H9 (cell line): ENCODE measurements at regions not wholly inside any gene's neighbourhood (a gene's known extent, or its start where the extent isn't known, plus 50 kb on each side); places are given as distances from the start of the nearest gene placed in this dataset.

Source experiments
- DNase-seq: peaks from one replicate; pipeline ENCODE4 v3.0.0-alpha.2; 2017
- H2AFZ ChIP-seq: one replicate; pipeline ENCODE4 v1.6.1; 2013; ENCODE audit warnings: mild to moderate bottlenecking, low read length, control low read depth, moderate library complexity
- H2AK5ac ChIP-seq: 2 replicates; pipeline ENCODE4 v1.6.1; 2013; ENCODE audit warnings: low read length, control low read depth, mixed read lengths; ENCODE audit not compliant: insufficient read length
- H2BK120ac ChIP-seq: one replicate; pipeline ENCODE4 v1.6.1; 2013; ENCODE audit warnings: low read depth, mild to moderate bottlenecking, low read length, control low read depth, inconsistent platforms; ENCODE audit not compliant: poor library complexity, severe bottlenecking
- H2BK12ac ChIP-seq: 2 replicates; pipeline ENCODE4 v1.6.1; 2013; ENCODE audit warnings: low read length, control low read depth, mixed read lengths, low read depth; ENCODE audit not compliant: insufficient read length
- H2BK15ac ChIP-seq: 2 replicates; pipeline ENCODE4 v1.6.1; 2013; ENCODE audit warnings: low read depth, low read length, control low read depth
- H2BK20ac ChIP-seq: one replicate; pipeline ENCODE4 v1.6.1; 2013; ENCODE audit warnings: low read depth, mild to moderate bottlenecking, low read length, control low read depth, inconsistent platforms; ENCODE audit not compliant: poor library complexity, severe bottlenecking
- H2BK5ac ChIP-seq: 2 replicates; pipeline ENCODE4 v1.6.1; 2013; ENCODE audit warnings: low read length, control low read depth, mixed read lengths; ENCODE audit not compliant: insufficient read length
- H3K14ac ChIP-seq: 2 replicates; pipeline ENCODE4 v1.6.1; 2013; ENCODE audit warnings: low read length, control low read depth; ENCODE audit not compliant: insufficient read depth
- H3K18ac ChIP-seq: 2 replicates; pipeline ENCODE4 v1.6.1; 2013; ENCODE audit warnings: low read depth, mild to moderate bottlenecking, mixed read lengths, low read length, control low read depth; ENCODE audit not compliant: insufficient read length
- H3K23ac ChIP-seq: 2 replicates; pipeline ENCODE4 v1.6.1; 2013; ENCODE audit warnings: low read length, control low read depth, mixed read lengths, low read depth; ENCODE audit not compliant: insufficient read length
- H3K23me2 ChIP-seq: 2 replicates; pipeline ENCODE4 v1.6.1; 2013; ENCODE audit warnings: low read depth, mild to moderate bottlenecking, mixed read lengths, low read length, control low read depth; ENCODE audit not compliant: insufficient read length, poor library complexity, severe bottlenecking
- H3K27ac ChIP-seq: 2 replicates; pipeline ENCODE4 v1.5.1; 2013; ENCODE audit warnings: low read length, control low read depth, mixed read lengths, low read depth; ENCODE audit not compliant: insufficient read length
- H3K27me3 ChIP-seq: 2 replicates; pipeline ENCODE4 v1.6.1; 2013; ENCODE audit warnings: low read length, control low read depth, inconsistent platforms; ENCODE audit not compliant: insufficient read depth
- H3K4ac ChIP-seq: 2 replicates; pipeline ENCODE4 v1.6.1; 2013; ENCODE audit warnings: low read depth, mild to moderate bottlenecking, control low read depth, inconsistent platforms, low read length, moderate library complexity
- H3K4me1 ChIP-seq: 2 replicates; pipeline ENCODE4 v1.6.1; 2013; ENCODE audit warnings: low read length, control low read depth, inconsistent platforms; ENCODE audit not compliant: insufficient read depth
- H3K4me2 ChIP-seq: 2 replicates; pipeline ENCODE4 v1.6.1; 2013; ENCODE audit warnings: low read length, control low read depth, mixed read lengths; ENCODE audit not compliant: insufficient read length, insufficient read depth
- H3K56ac ChIP-seq: 2 replicates; pipeline ENCODE4 v1.6.1; 2013; ENCODE audit warnings: low read depth, mild to moderate bottlenecking, mixed read lengths, low read length, control low read depth; ENCODE audit not compliant: insufficient read length
- H3K79me1 ChIP-seq: 2 replicates; pipeline ENCODE4 v1.6.1; 2013; ENCODE audit warnings: low read depth, mild to moderate bottlenecking, moderate library complexity, low read length, control low read depth, inconsistent platforms; ENCODE audit not compliant: insufficient read depth, poor library complexity, severe bottlenecking
- H3K79me2 ChIP-seq: 2 replicates; pipeline ENCODE4 v1.6.1; 2013; ENCODE audit warnings: low read length, control low read depth, inconsistent platforms; ENCODE audit not compliant: insufficient read depth
- H3K9ac ChIP-seq: 2 replicates; pipeline ENCODE4 v1.6.1; 2013; ENCODE audit warnings: low read length, control low read depth, mixed read lengths; ENCODE audit not compliant: insufficient read length; ENCODE audit errors: extremely low read depth
- H3K9me3 ChIP-seq: one replicate; pipeline ENCODE4 v1.6.1; 2013; ENCODE audit warnings: low read depth, low read length, inconsistent platforms; ENCODE audit not compliant: control insufficient read depth
- H3T11ph ChIP-seq: one replicate; pipeline ENCODE4 v1.6.1; 2013; ENCODE audit warnings: mild to moderate bottlenecking, low read length, control low read depth, inconsistent platforms
- H4K20me1 ChIP-seq: one replicate; pipeline ENCODE4 v1.6.1; 2013; ENCODE audit not compliant: control insufficient read depth, insufficient read length, insufficient read depth
- H4K5ac ChIP-seq: 2 replicates; pipeline ENCODE4 v1.6.1; 2013; ENCODE audit warnings: low read depth, mild to moderate bottlenecking, mixed read lengths, low read length, control low read depth; ENCODE audit not compliant: insufficient read length
- H4K8ac ChIP-seq: replicated peaks from 2 replicates; pipeline ENCODE4 v1.6.1; 2013; ENCODE audit warnings: low read length, control low read depth, mixed read lengths, low read depth; ENCODE audit not compliant: insufficient read length
- H4K91ac ChIP-seq: 2 replicates; pipeline ENCODE4 v1.6.1; 2013; ENCODE audit warnings: low read depth, mild to moderate bottlenecking, moderate library complexity, mixed read lengths, low read length, control low read depth; ENCODE audit not compliant: insufficient read length
- H3K27ac Mint-ChIP-seq, 3 experiments: 2 replicates in 2 of 3; 3 replicates in 1 of 3; pipeline ENCODE4 v1.8.0; 2020 to 2021; ENCODE audit warnings: mixed read lengths in 3 of 3, mild to moderate bottlenecking in 1 of 3, moderate library complexity in 1 of 3
- H3K27me3 Mint-ChIP-seq: 2 replicates; pipeline ENCODE4 v1.8.0; 2021; ENCODE audit warnings: low read depth, mild to moderate bottlenecking, moderate library complexity, mixed read lengths
- H3K36me3 Mint-ChIP-seq, 3 experiments: 2 replicates in 2 of 3; 3 replicates in 1 of 3; pipeline ENCODE4 v1.8.0; 2020 to 2021; ENCODE audit warnings: low read depth in 3 of 3, mixed read lengths in 3 of 3; ENCODE audit not compliant: insufficient read depth in 1 of 3
- H3K4me1 Mint-ChIP-seq, 2 experiments: 2 replicates each; pipeline ENCODE4 v1.8.0; 2020; ENCODE audit warnings: mixed read lengths in 2 of 2
- H3K4me3 Mint-ChIP-seq, 2 experiments: 2 replicates in 1 of 2; 3 replicates in 1 of 2; pipeline ENCODE4 v1.8.0; 2020 to 2021; ENCODE audit warnings: mild to moderate bottlenecking in 2 of 2, mixed read lengths in 2 of 2, moderate library complexity in 1 of 2
- H3K9me3 Mint-ChIP-seq, 2 experiments: 2 replicates in 1 of 2; 3 replicates in 1 of 2; pipeline ENCODE4 v1.8.0; 2020; ENCODE audit warnings: mild to moderate bottlenecking in 2 of 2, mixed read lengths in 2 of 2, moderate library complexity in 1 of 2
- WGBS: extraction: QIAGEN DNeasy Blood & Tissue Kit; methylation state at CpG from one replicate; pipeline ENCODE4 v1.1.7; 2013; ENCODE audit warnings: missing lambda C conversion rate, low lambda C conversion rate, mixed read lengths; ENCODE audit not compliant: insufficient read length; ENCODE audit errors: extremely low coverage; 5-methylcytosine and 5-hydroxymethylcytosine counted together
- TF ChIP-seq, protein P1 (sequence below): fragments of 200-600 bp; sonication (generic); conservative IDR thresholded peaks from 3 replicates; pipeline ENCODE4 v1.8.0; 2021; ENCODE audit warnings: antibody characterized with exemption, mild to moderate bottlenecking

DNA sequence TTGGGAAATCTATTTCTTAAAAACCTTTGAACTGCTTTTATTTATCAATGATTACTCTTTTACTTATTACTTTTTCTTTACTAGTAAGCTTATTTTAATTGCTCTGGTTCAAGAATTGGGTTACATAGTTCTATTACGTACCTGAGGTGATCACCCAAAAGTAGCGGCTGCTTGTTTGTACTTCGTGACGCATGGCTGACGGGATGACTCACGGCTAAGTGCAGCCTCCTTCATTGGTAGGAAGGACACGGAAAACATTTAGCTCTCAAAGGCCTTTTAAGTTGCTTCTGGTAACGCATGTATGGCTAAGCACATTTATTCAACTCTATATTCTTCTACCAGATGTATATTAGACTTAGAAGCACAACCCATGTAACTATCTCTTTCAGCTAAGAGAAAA, 285.8 kb upstream of the SP4 start:
- H4K20me1 ChIP-seq: no peaks in the 10 kb centered on the region
- H3K36me3 Mint-ChIP-seq: peaks cover 0 to 6% (median 0%) of the 10 kb centered on the region in 3 experiments; a peak in 3 of 7 replicates
- H3K23ac ChIP-seq: no peak overlapping the region
- H2AFZ ChIP-seq: no peak overlapping the region
- WGBS: no CpG with 5 or more reads among the region's 8 CpGs
- no peak overlapping the region for H3K4me3 Mint-ChIP-seq
- no peak overlapping the region for H3K18ac ChIP-seq
- no peak overlapping the region for H4K5ac ChIP-seq
- no peak overlapping the region for H2BK120ac ChIP-seq
- H3K14ac ChIP-seq: no peak overlapping the region
- H2AK5ac ChIP-seq: no peak overlapping the region
- no peak overlapping the region for H3K4ac ChIP-seq
- H3K79me1 ChIP-seq: no peaks in the 10 kb centered on the region
- no peak overlapping the region for H2BK15ac ChIP-seq
- H3K9ac ChIP-seq: no peak overlapping the region
- H3K56ac ChIP-seq: no peak overlapping the region
- H3T11ph ChIP-seq: no peak overlapping the region
- H3K4me2 ChIP-seq: no peak overlapping the region
- H4K8ac ChIP-seq: no peak overlapping the region
- no peaks in the 10 kb centered on the region for H3K23me2 ChIP-seq
- H3K27ac Mint-ChIP-seq: no peak overlapping the region
- TF ChIP-seq, protein P1, sequence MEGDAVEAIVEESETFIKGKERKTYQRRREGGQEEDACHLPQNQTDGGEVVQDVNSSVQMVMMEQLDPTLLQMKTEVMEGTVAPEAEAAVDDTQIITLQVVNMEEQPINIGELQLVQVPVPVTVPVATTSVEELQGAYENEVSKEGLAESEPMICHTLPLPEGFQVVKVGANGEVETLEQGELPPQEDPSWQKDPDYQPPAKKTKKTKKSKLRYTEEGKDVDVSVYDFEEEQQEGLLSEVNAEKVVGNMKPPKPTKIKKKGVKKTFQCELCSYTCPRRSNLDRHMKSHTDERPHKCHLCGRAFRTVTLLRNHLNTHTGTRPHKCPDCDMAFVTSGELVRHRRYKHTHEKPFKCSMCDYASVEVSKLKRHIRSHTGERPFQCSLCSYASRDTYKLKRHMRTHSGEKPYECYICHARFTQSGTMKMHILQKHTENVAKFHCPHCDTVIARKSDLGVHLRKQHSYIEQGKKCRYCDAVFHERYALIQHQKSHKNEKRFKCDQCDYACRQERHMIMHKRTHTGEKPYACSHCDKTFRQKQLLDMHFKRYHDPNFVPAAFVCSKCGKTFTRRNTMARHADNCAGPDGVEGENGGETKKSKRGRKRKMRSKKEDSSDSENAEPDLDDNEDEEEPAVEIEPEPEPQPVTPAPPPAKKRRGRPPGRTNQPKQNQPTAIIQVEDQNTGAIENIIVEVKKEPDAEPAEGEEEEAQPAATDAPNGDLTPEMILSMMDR: no peak
- H3K4me1 Mint-ChIP-seq: peaks cover 13 to 22% of the 10 kb centered on the region in 2 experiments
- H2BK20ac ChIP-seq: no peak overlapping the region
- H3K4me1 ChIP-seq: peaks cover 2% of the 10 kb centered on the region; the same call in 1 of the 2 replicates
- no peak overlapping the region for H3K27ac ChIP-seq
- H2BK12ac ChIP-seq: no peak overlapping the region
- peaks cover 1% of the 10 kb centered on the region; the same call in 1 of the 2 replicates for H3K27me3 Mint-ChIP-seq
- H3K9me3 ChIP-seq: no peaks in the 10 kb centered on the region
- no peaks in the 10 kb centered on the region for H3K79me2 ChIP-seq
- H3K9me3 Mint-ChIP-seq: no peaks in the 10 kb centered on the region; a peak in 1 of 5 replicates
- no peak overlapping the region for H2BK5ac ChIP-seq
- H4K91ac ChIP-seq: no peak overlapping the region
- no peak for DNase-seq
- H3K27me3 ChIP-seq: no peaks in the 10 kb centered on the region
